H1 (cell line): ENCODE measurements at regions not wholly inside any gene's neighbourhood (a gene's known extent, or its start where the extent isn't known, plus 50 kb on each side); places are given as distances from the start of the nearest gene placed in this dataset.

ENCODE experiments used
- CTCF ChIA-PET: fragments of 300-600 bp; sonication (Branson Sonifier 250); formaldehyde crosslinking; loops from one replicate; lab custom pipeline; 2021; ENCODE audit not compliant: partially characterized antibody; lab: Charles Lee
- POLR2A ChIA-PET: fragments of 300-600 bp; sonication (Branson Sonifier 250); formaldehyde crosslinking; loops from one replicate; lab custom pipeline; 2021; ENCODE audit warnings: inconsistent platforms; ENCODE audit not compliant: partially characterized antibody; lab: Charles Lee
- DNase-seq, 2 experiments: peaks; one replicate each; pipeline versions ENCODE4 v3.0.0 to v3.0.0-alpha.2; 2010 to 2022; ENCODE audit warnings: low spot score in 2 of 2, low read depth in 1 of 2, mixed read lengths in 1 of 2
- FAIRE-seq: peaks from 2 replicates; lab custom pipeline; 2011; peaks lifted over from hg19 to GRCh38; lab: Jason Lieb, UNC
- H2AFZ ChIP-seq: 2 replicates; pipeline ENCODE4 v1.8.1; 2012; ENCODE audit warnings: low read length, inconsistent platforms
- H2AK5ac ChIP-seq: 2 replicates; pipeline ENCODE4 v1.6.1; 2013; ENCODE audit warnings: low read depth, low read length
- H2BK120ac ChIP-seq: replicated peaks from 2 replicates; pipeline ENCODE3; 2013; ENCODE audit warnings: low read depth, low read length, inconsistent platforms
- H2BK12ac ChIP-seq: 2 replicates; pipeline ENCODE4 v1.6.1; 2013; ENCODE audit warnings: low read depth, low read length
- H2BK15ac ChIP-seq: 2 replicates; pipeline ENCODE4 v1.6.1; 2013; ENCODE audit warnings: low read length
- H2BK20ac ChIP-seq: 2 replicates; pipeline ENCODE4 v1.6.1; 2013; ENCODE audit warnings: low read length
- H2BK5ac ChIP-seq: 2 replicates; pipeline ENCODE4 v1.6.1; 2013; ENCODE audit warnings: low read depth, low read length
- H3K14ac ChIP-seq: 2 replicates; pipeline ENCODE4 v1.6.1; 2013; ENCODE audit warnings: inconsistent platforms; ENCODE audit not compliant: insufficient read length
- H3K18ac ChIP-seq: 2 replicates; pipeline ENCODE4 v1.6.1; 2013; ENCODE audit warnings: low read length; ENCODE audit errors: extremely low read depth
- H3K23ac ChIP-seq: 2 replicates; pipeline ENCODE4 v1.6.1; 2013; ENCODE audit warnings: inconsistent platforms; ENCODE audit not compliant: insufficient read length
- H3K23me2 ChIP-seq: 2 replicates; pipeline ENCODE4 v1.6.1; 2013; ENCODE audit warnings: low read depth, low read length
- H3K27ac ChIP-seq: 2 replicates; pipeline ENCODE4 v1.6.1; 2011; ENCODE audit warnings: low read depth, low read length, inconsistent platforms
- H3K27me3 ChIP-seq, 4 experiments: replicated peaks in 1 of 4; 1 replicate in 1 of 4; 2 replicates in 3 of 4; pipeline versions ENCODE4 v1.6.1 to v1.8.1; 2011 to 2013; ENCODE audit warnings: low read length in 3 of 4, mild to moderate bottlenecking in 3 of 4, inconsistent platforms in 2 of 4, mixed read lengths in 2 of 4, moderate library complexity in 1 of 4; ENCODE audit not compliant: control insufficient read depth in 3 of 4, insufficient read depth in 3 of 4; ENCODE audit errors: extremely low read depth in 1 of 4
- H3K36me3 ChIP-seq, 4 experiments: 2 replicates each; pipeline versions ENCODE4 v1.6.1 to v1.8.1; 2011 to 2013; ENCODE audit warnings: mild to moderate bottlenecking in 4 of 4, low read length in 3 of 4, moderate library complexity in 2 of 4, control low read depth in 1 of 4, inconsistent platforms in 1 of 4; ENCODE audit not compliant: insufficient read depth in 4 of 4, control insufficient read depth in 2 of 4
- H3K4ac ChIP-seq: replicated peaks from 2 replicates; pipeline ENCODE3; 2013; ENCODE audit warnings: low read length, low read depth, mixed read lengths, inconsistent platforms; ENCODE audit not compliant: insufficient read length
- H3K4me1 ChIP-seq, 4 experiments: replicated peaks in 1 of 4; 1 replicate in 1 of 4; 2 replicates in 3 of 4; pipeline versions ENCODE4 v1.6.1 to v1.8.1; 2011 to 2013; ENCODE audit warnings: low read length in 3 of 4, inconsistent platforms in 2 of 4, mixed read lengths in 1 of 4; ENCODE audit not compliant: insufficient read depth in 4 of 4, control insufficient read depth in 3 of 4
- H3K4me2 ChIP-seq, 2 experiments: 2 replicates each; pipeline versions ENCODE4 v1.6.1 to v1.8.1; 2011 to 2013; ENCODE audit warnings: low read depth in 2 of 2, low read length in 2 of 2, control low read depth in 1 of 2, inconsistent platforms in 1 of 2, mild to moderate bottlenecking in 1 of 2; ENCODE audit not compliant: insufficient read depth in 1 of 2
- H3K4me3 ChIP-seq, 4 experiments: fragments of 200-600, 300-600 bp in 1 of 4; sonication (generic), shearing (Covaris generic), sonication (Bioruptor Twin) in 1 of 4; 2 replicates each; pipeline versions ENCODE4 v1.5.1 to v1.8.1; 2011 to 2016; ENCODE audit warnings: low read length in 4 of 4, low read depth in 3 of 4, control low read depth in 2 of 4, inconsistent platforms in 2 of 4, mild to moderate bottlenecking in 2 of 4, mixed read lengths in 1 of 4, moderate library complexity in 1 of 4; ENCODE audit not compliant: insufficient read depth in 2 of 4; ENCODE audit errors: extremely low read depth in 1 of 4
- H3K56ac ChIP-seq: replicated peaks from 2 replicates; pipeline ENCODE3; 2013; ENCODE audit warnings: low read depth, mild to moderate bottlenecking, mixed read lengths, low read length, inconsistent platforms; ENCODE audit not compliant: insufficient read length
- H3K79me1 ChIP-seq: 2 replicates; pipeline ENCODE4 v1.6.1; 2013; ENCODE audit warnings: low read depth, low read length, control low read depth
- H3K79me2 ChIP-seq, 2 experiments: 2 replicates each; pipeline versions ENCODE4 v1.6.1 to v1.8.1; 2012 to 2013; ENCODE audit warnings: low read length in 2 of 2, mild to moderate bottlenecking in 2 of 2, inconsistent platforms in 1 of 2; ENCODE audit not compliant: insufficient read depth in 2 of 2, control insufficient read depth in 1 of 2
- H3K9ac ChIP-seq, 4 experiments: replicated peaks in 1 of 4; 1 replicate in 1 of 4; 2 replicates in 3 of 4; pipeline versions ENCODE4 v1.6.1 to v1.8.1; 2011 to 2013; ENCODE audit warnings: low read depth in 3 of 4, low read length in 3 of 4, control low read depth in 2 of 4, mild to moderate bottlenecking in 2 of 4, moderate library complexity in 2 of 4, inconsistent platforms in 1 of 4; ENCODE audit errors: extremely low read depth in 1 of 4
- H3K9me3 ChIP-seq, 2 experiments: 2 replicates each; pipeline versions ENCODE4 v1.6.1 to v1.8.1; 2012 to 2013; ENCODE audit warnings: mild to moderate bottlenecking in 2 of 2, moderate library complexity in 2 of 2, control low read depth in 1 of 2, inconsistent platforms in 1 of 2, low read depth in 1 of 2, low read length in 1 of 2, mixed read lengths in 1 of 2; ENCODE audit not compliant: insufficient read depth in 2 of 2
- H4K20me1 ChIP-seq, 2 experiments: replicated peaks in 1 of 2; 2 replicates each; pipeline versions ENCODE3 to v1.8.1; 2011 to 2013; ENCODE audit warnings: inconsistent platforms in 2 of 2, low read length in 2 of 2, mild to moderate bottlenecking in 1 of 2; ENCODE audit not compliant: insufficient read depth in 2 of 2, control insufficient read depth in 1 of 2
- H4K5ac ChIP-seq: 2 replicates; pipeline ENCODE4 v1.6.1; 2013; ENCODE audit warnings: low read length, low read depth, mixed read lengths, inconsistent platforms; ENCODE audit not compliant: insufficient read length
- H4K8ac ChIP-seq: 2 replicates; pipeline ENCODE4 v1.8.0; 2013; ENCODE audit warnings: mild to moderate bottlenecking, moderate library complexity, low read length, inconsistent platforms; ENCODE audit not compliant: insufficient read depth; ENCODE audit errors: extremely low read depth
- H4K91ac ChIP-seq: replicated peaks from 2 replicates; pipeline ENCODE3; 2013; ENCODE audit warnings: low read length, mixed read lengths, inconsistent platforms; ENCODE audit not compliant: insufficient read length
- BRCA1 ChIP-seq: IDR thresholded peaks from 2 replicates; pipeline ENCODE4 v1.6.1; 2012; ENCODE audit warnings: low read depth, low read length, improper control_type of control experiment
- CBX8 ChIP-seq: fragments of 300-800, 300-1000 bp; sonication (generic); IDR thresholded peaks from 2 replicates; pipeline ENCODE4 v1.7.1; 2016; ENCODE audit warnings: low read depth, low read length, borderline replicate concordance
- CEBPB ChIP-seq: IDR thresholded peaks from 2 replicates; pipeline ENCODE4 v1.6.1; 2012; ENCODE audit warnings: low read depth, low read length
- CHD1 ChIP-seq: IDR thresholded peaks from 2 replicates; pipeline ENCODE4 v1.6.1; 2012; ENCODE audit warnings: low read depth, low read length, improper control_type of control experiment
- CTCF ChIP-seq, 3 experiments: IDR thresholded peaks; 1 replicate in 2 of 3; 2 replicates in 1 of 3; pipeline versions ENCODE4 v1.5.1 to v1.6.1; 2011; ENCODE audit warnings: low read length in 3 of 3, mild to moderate bottlenecking in 3 of 3, inconsistent platforms in 2 of 3, low read depth in 1 of 3, moderate library complexity in 1 of 3; ENCODE audit not compliant: insufficient read depth in 1 of 3; ENCODE audit errors: control extremely low read depth in 1 of 3
- EP300 ChIP-seq, 2 experiments: IDR thresholded peaks; 1 replicate in 1 of 2; 2 replicates in 1 of 2; pipeline ENCODE4 v1.6.1; 2011 to 2012; ENCODE audit warnings: low read depth in 2 of 2, low read length in 2 of 2, mild to moderate bottlenecking in 2 of 2, borderline replicate concordance in 1 of 2, inconsistent platforms in 1 of 2, moderate library complexity in 1 of 2
- GABPA ChIP-seq: IDR thresholded peaks from 2 replicates; pipeline ENCODE4 v1.6.1; 2011; ENCODE audit warnings: mild to moderate bottlenecking, low read length, moderate library complexity, borderline replicate concordance; ENCODE audit not compliant: insufficient read depth
- HDAC2 ChIP-seq, 2 experiments: fragments of 300-600 bp in 1 of 2; sonication (generic) in 1 of 2; IDR thresholded peaks; 2 replicates each; pipeline ENCODE4 v1.6.1; 2011 to 2012; ENCODE audit warnings: low read depth in 2 of 2, low read length in 2 of 2, mild to moderate bottlenecking in 2 of 2, moderate library complexity in 2 of 2, borderline replicate concordance in 1 of 2, inconsistent platforms in 1 of 2
- KDM1A ChIP-seq: fragments of 200-600, 300-600 bp; sonication (generic); IDR thresholded peaks from 2 replicates; pipeline ENCODE4 v1.7.1; 2016; ENCODE audit warnings: mild to moderate bottlenecking, low read length, borderline replicate concordance
- SAP30 ChIP-seq: fragments of 300-600 bp; sonication (generic); IDR thresholded peaks from 2 replicates; pipeline ENCODE4 v1.7.1; 2012; ENCODE audit warnings: low read length, moderate library complexity, mild to moderate bottlenecking, inconsistent platforms; ENCODE audit not compliant: insufficient read depth, insufficient replicate concordance
- SIRT6 ChIP-seq: IDR thresholded peaks from one replicate; pipeline ENCODE4 v1.7.1; 2012; ENCODE audit warnings: low read length, inconsistent platforms
- SP2 ChIP-seq: IDR thresholded peaks from 2 replicates; pipeline ENCODE4 v1.6.1; 2012; ENCODE audit warnings: mild to moderate bottlenecking, low read length, inconsistent platforms
- ZNF274 ChIP-seq: IDR thresholded peaks from 2 replicates; pipeline ENCODE4 v1.7.0; 2012; ENCODE audit warnings: low read length, borderline replicate concordance; ENCODE audit errors: extremely low read depth

GRCh38 chr2:7987992-7988391, 693.9 kb upstream of the ID2 start:
- no peak for FAIRE-seq
- Histone ChIP-seq H3K79me2 (no peaks in the 10 kb centered on the region), H2BK12ac (no peak overlapping the region), H2BK120ac (no peak overlapping the region), H2AFZ (no peak overlapping the region), H3K23ac (no peak overlapping the region), H4K20me1 (no peaks in the 10 kb centered on the region), H3K27me3 (no peaks in the 10 kb centered on the region), H4K8ac (no peak overlapping the region), H2BK15ac (no peak overlapping the region), H2AK5ac (no peak overlapping the region), H3K23me2 (no peaks in the 10 kb centered on the region), H3K4ac (no peak overlapping the region), H3K9ac (no peak overlapping the region), H3K56ac (no peak overlapping the region), H3K27ac (no peak overlapping the region), H3K79me1 (no peaks in the 10 kb centered on the region), H3K36me3 (no peaks in the 10 kb centered on the region), H4K5ac (no peak overlapping the region), H3K4me2 (no peak overlapping the region), H2BK5ac (no peak overlapping the region), H2BK20ac (no peak overlapping the region), H3K18ac (no peak overlapping the region), H3K9me3 (no peaks in the 10 kb centered on the region), H3K4me3 (no peak overlapping the region), H4K91ac (no peak overlapping the region), H3K4me1 (no peaks in the 10 kb centered on the region), H3K14ac (no peak overlapping the region)
- CTCF ChIA-PET, result interaction anchor here (0.5 to 0.6 kb wide), 2 partner anchors 426 to 553 kb away, joined by 3 to 4 read pairs; no protein-coding TSS in a partner anchor
- POLR2A ChIA-PET, result no interaction called here
- DNase-seq, result no peak
- TF ChIP-seq EP300 (IDR thresholded peaks at IDR 0.05; ENCODE audit: borderline replicate concordance in 1 of 2, low read depth in 2 of 2, low read length in 2 of 2), result no peak
- TF ChIP-seq HDAC2 (IDR thresholded peaks at IDR 0.05; ENCODE audit: borderline replicate concordance in 1 of 2, low read depth in 2 of 2, low read length in 2 of 2), result no peak
- no peak for TF ChIP-seq SAP30
- TF ChIP-seq CHD1, result no peak
- TF ChIP-seq KDM1A, result no peak
- no peak for TF ChIP-seq GABPA
- TF ChIP-seq SIRT6, result no peak
- no peak for TF ChIP-seq SP2
- no peak for TF ChIP-seq CBX8
- TF ChIP-seq CEBPB, result no peak
- no peak for TF ChIP-seq ZNF274
- TF ChIP-seq CTCF (IDR thresholded peaks at IDR 0.05; ENCODE audit: control extremely low read depth in 1 of 3, insufficient read depth in 1 of 3, low read depth in 1 of 3, low read length in 3 of 3), result no peak
- no peak for TF ChIP-seq BRCA1
